A549 (cell line): ENCODE measurements at regions not wholly inside any gene's neighbourhood (a gene's known extent, or its start where the extent isn't known, plus 50 kb on each side); places are given as distances from the start of the nearest gene placed in this dataset.
A peak's percentile ranks its signal among the peaks of the same experiment; 100 is the strongest.

Experiments used
- ATAC-seq, 2 experiments: fragments of 200-7000 bp in 1 of 2; fragments of >200 bp in 1 of 2; cut with Nextera tagmentation in 1 of 2; cut with Tn5 transposase in 1 of 2; 3 replicates each; pipeline versions ENCODE4 v1.8.0 to v1.9.1; 2018 to 2020; ENCODE audit warnings: mild to moderate bottlenecking in 1 of 2, moderate library complexity in 1 of 2
- CTCF ChIA-PET: fragments of 300-600 bp; sonication (Branson Sonifier 250); formaldehyde crosslinking; extraction: SDS; loops from one replicate; lab custom pipeline; 2021; ENCODE audit warnings: antibody characterized with exemption, inconsistent platforms; lab: Yijun Ruan, JAX
- POLR2A ChIA-PET: fragments of 350-600 bp; formaldehyde crosslinking; extraction: SDS; loops from one replicate; lab custom pipeline; 2021; ENCODE audit warnings: antibody characterized with exemption, inconsistent platforms; lab: Yijun Ruan, JAX
- DNase-seq, 2 experiments: peaks; one replicate each; pipeline versions ENCODE4 v3.0.0 to v3.0.0-alpha.2; 2011 to 2016; ENCODE audit warnings: low read depth in 1 of 2, low spot score in 1 of 2
- FAIRE-seq: peaks from 2 replicates; lab custom pipeline; 2011; peaks lifted over from hg19 to GRCh38; lab: Jason Lieb, UNC
- H3K27ac ChIP-seq, 2 experiments: fragments of >200 bp; sonication (Bioruptor Twin); formaldehyde crosslinking; 3 replicates each; pipeline ENCODE4 v1.5.1; 2016 to 2017
- H3K4me1 ChIP-seq: fragments of >200 bp; sonication (Bioruptor Twin); formaldehyde crosslinking; 3 replicates; pipeline ENCODE4 v1.6.1; 2016
- H3K4me2 ChIP-seq: fragments of >200 bp; sonication (Bioruptor Twin); formaldehyde crosslinking; 3 replicates; pipeline ENCODE4 v1.6.1; 2016
- H3K4me3 ChIP-seq: fragments of >200 bp; sonication (Bioruptor Twin); formaldehyde crosslinking; 3 replicates; pipeline ENCODE4 v1.5.1; 2016
- H3K9me3 ChIP-seq: fragments of >200 bp; sonication (Bioruptor Twin); formaldehyde crosslinking; 3 replicates; pipeline ENCODE4 v1.6.1; 2016
- ATOH8 ChIP-seq: fragments of 250-450 bp; sonication (Bioruptor Pico); IDR thresholded peaks from 2 replicates; pipeline ENCODE4 v1.5.0; 2020; ENCODE audit warnings: low read depth, mild to moderate bottlenecking, moderate library complexity
- BCL3 ChIP-seq: fragments of >200 bp; sonication (Bioruptor Twin); formaldehyde crosslinking; IDR thresholded peaks from 3 replicates; pipeline ENCODE4 v1.6.1; 2016
- CBX2 ChIP-seq: fragments of 200-600 bp; sonication (generic); IDR thresholded peaks from 2 replicates; pipeline ENCODE4 v1.6.1; 2016; ENCODE audit warnings: low read depth, mild to moderate bottlenecking, borderline replicate concordance
- CEBPB ChIP-seq, 2 experiments: fragments of >200 bp in 1 of 2; sonication (Bioruptor Twin) in 1 of 2; formaldehyde crosslinking in 1 of 2; IDR thresholded peaks; 2 replicates each; pipeline ENCODE4 v1.6.1; 2012 to 2016
- CTCF ChIP-seq: fragments of >200 bp; sonication (Bioruptor Twin); formaldehyde crosslinking; IDR thresholded peaks from 3 replicates; pipeline ENCODE4 v1.5.1; 2016
- JUN ChIP-seq, 2 experiments: fragments of >200 bp; sonication (Bioruptor Twin); formaldehyde crosslinking; IDR thresholded peaks; 2 replicates in 1 of 2; 3 replicates in 1 of 2; pipeline ENCODE4 v1.6.1; 2016 to 2017
- KDM5A ChIP-seq: fragments of 200-600 bp; sonication (generic); IDR thresholded peaks from 2 replicates; pipeline ENCODE4 v1.6.1; 2016; ENCODE audit warnings: antibody characterized with exemption, mild to moderate bottlenecking
- MAFK ChIP-seq: fragments of 450-650 bp; IDR thresholded peaks from 2 replicates; pipeline ENCODE4 v1.6.1; 2014; ENCODE audit not compliant: partially characterized antibody
- MAX ChIP-seq: IDR thresholded peaks from 2 replicates; pipeline ENCODE4 v1.6.1; 2012
- MYC ChIP-seq: IDR thresholded peaks from 2 replicates; pipeline ENCODE4 v1.6.1; 2012; ENCODE audit warnings: mild to moderate bottlenecking, inconsistent platforms, low read length, improper control_type of control experiment, borderline replicate concordance
- PBX3 ChIP-seq: IDR thresholded peaks from 2 replicates; pipeline ENCODE4 v1.6.1; 2012
- POLR2A ChIP-seq: IDR thresholded peaks from 2 replicates; pipeline ENCODE4 v1.6.1; 2012; ENCODE audit warnings: mild to moderate bottlenecking, low read length
- RAD21 ChIP-seq, 2 experiments: fragments of >200 bp in 1 of 2; sonication (Bioruptor Twin) in 1 of 2; formaldehyde crosslinking in 1 of 2; IDR thresholded peaks in 1 of 2; conservative IDR thresholded peaks in 1 of 2; 2 replicates in 1 of 2; 3 replicates in 1 of 2; pipeline ENCODE4 v1.6.1; 2012 to 2018; ENCODE audit warnings: inconsistent platforms in 1 of 2
- RNF2 ChIP-seq: fragments of 200-600 bp; sonication (generic); IDR thresholded peaks from 2 replicates; pipeline ENCODE4 v1.6.1; 2016; ENCODE audit warnings: low read depth, mild to moderate bottlenecking, antibody characterized with exemption, moderate library complexity, borderline replicate concordance
- USF2 ChIP-seq: fragments of 450-650 bp; IDR thresholded peaks from 2 replicates; pipeline ENCODE4 v1.6.1; 2014; ENCODE audit warnings: antibody characterized with exemption
- WGBS: methylation state at CpG from one replicate; pipeline ENCODE4 v1.1.6; 2017; ENCODE audit errors: missing lambda C conversion rate; 5-methylcytosine and 5-hydroxymethylcytosine counted together

GRCh38 chr1:190583862-190584261 is 106.2 kb upstream of the BRINP3 start:
- H3K4me2 ChIP-seq, result no peak overlapping the region
- no peaks in the 10 kb centered on the region for H3K4me1 ChIP-seq
- 58% methylated on average over 3 of the region's 3 CpGs for WGBS
- no peak overlapping the region for H3K4me3 ChIP-seq
- DNase-seq (no peak), FAIRE-seq (no peak), ATAC-seq (no peak)
- POLR2A ChIA-PET, result no interaction called here
- H3K27ac ChIP-seq, result no peak overlapping the region
- TF ChIP-seq MAFK (no peak), POLR2A (no peak), RNF2 (no peak), CEBPB (IDR thresholded peaks at IDR 0.05) (no peak), CBX2 (no peak)
- CTCF ChIA-PET, result no interaction called here
- H3K9me3 ChIP-seq, result no peaks in the 10 kb centered on the region

GRCh38 chr1:190588424-190588823 is 110.8 kb upstream of the BRINP3 start:
- no peak overlapping the region for H3K27ac ChIP-seq
- no peaks in the 10 kb centered on the region for H3K9me3 ChIP-seq
- FAIRE-seq (no peak), ATAC-seq (no peak), DNase-seq (no peak)
- H3K4me2 ChIP-seq, result no peak overlapping the region
- ChIA-PET CTCF (no interaction called here), POLR2A (no interaction called here)
- TF ChIP-seq RAD21 (conservative IDR thresholded peaks at IDR 0.05 in 1 of 2, IDR thresholded peaks at IDR 0.05 in 1 of 2) (no peak), BCL3 (no peak), MAFK (peak; percentile 66), POLR2A (no peak), PBX3 (no peak), MAX (no peak), CTCF (no peak)
- H3K4me1 ChIP-seq, result no peaks in the 10 kb centered on the region
- 32% methylated on average over 1 of the region's 1 CpG for WGBS
- no peak overlapping the region for H3K4me3 ChIP-seq

- CTCF ChIA-PET, result no interaction called here
- H3K4me2 ChIP-seq, result no peak overlapping the region
- FAIRE-seq (no peak), DNase-seq (no peak)
- WGBS, result 86% methylated on average over 2 of the region's 2 CpGs
- POLR2A ChIA-PET, result no interaction called here
- no peaks in the 10 kb centered on the region for H3K4me1 ChIP-seq
- no peak overlapping the region for H3K4me3 ChIP-seq
- H3K27ac ChIP-seq, result no peak overlapping the region
- TF ChIP-seq RNF2, result no peak
- no peak for TF ChIP-seq KDM5A
- no peak for TF ChIP-seq MYC
- TF ChIP-seq ATOH8 (CRISPR knock-in tag), result no peak
- TF ChIP-seq JUN (IDR thresholded peaks at IDR 0.05), result no peak
- TF ChIP-seq, all 56 proteins: peak for 0
- no peak for ATAC-seq
- H3K9me3 ChIP-seq, result no peaks in the 10 kb centered on the region
Measured at GRCh38 chr1:190595438-190595837, 117.8 kb upstream of the BRINP3 start.

GRCh38 chr1:190597294-190597693 is 119.6 kb upstream of the BRINP3 start:
- Histone ChIP-seq H3K9me3 (no peaks in the 10 kb centered on the region), H3K4me1 (no peaks in the 10 kb centered on the region), H3K4me2 (no peak overlapping the region), H3K4me3 (no peak overlapping the region), H3K27ac (no peak overlapping the region)
- CTCF ChIA-PET, result interaction anchor here (1.2 kb wide), 1 partner anchor 16 kb away, joined by 3 read pairs; no protein-coding TSS in a partner anchor
- 0% methylated on average over 1 of the region's 1 CpG for WGBS
- POLR2A ChIA-PET, result no interaction called here
- no peak for FAIRE-seq
- DNase-seq, result no peak
- ATAC-seq, result no peak
- no peak for TF ChIP-seq USF2
